ENCODE measurements at regions not wholly inside any gene's neighbourhood (a gene's known extent, or its start where the extent isn't known, plus 50 kb on each side); places are given as distances from the start of the nearest gene placed in this dataset.

DNA sequence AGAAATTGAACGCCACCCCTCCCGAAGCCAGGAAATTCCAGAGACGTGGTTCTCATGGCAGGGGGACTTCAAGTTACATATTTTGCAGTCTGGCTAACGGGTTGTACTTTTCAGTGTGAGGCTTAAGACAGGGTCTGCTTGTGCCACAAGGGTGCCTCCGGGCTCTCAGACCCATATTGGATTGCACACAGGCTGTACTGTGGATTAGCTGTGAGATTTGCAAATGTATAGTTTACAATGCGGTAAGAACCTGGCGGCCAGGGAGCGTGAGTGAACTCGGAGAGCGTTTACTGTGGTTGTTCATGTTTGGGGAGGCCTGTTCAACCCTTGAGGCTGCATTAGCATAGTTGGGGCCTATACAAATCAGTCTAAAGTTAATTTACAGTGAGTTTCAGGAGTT lies 143.9 kb upstream of the SIX2 start:
- TF ChIP-seq, protein P1, sequence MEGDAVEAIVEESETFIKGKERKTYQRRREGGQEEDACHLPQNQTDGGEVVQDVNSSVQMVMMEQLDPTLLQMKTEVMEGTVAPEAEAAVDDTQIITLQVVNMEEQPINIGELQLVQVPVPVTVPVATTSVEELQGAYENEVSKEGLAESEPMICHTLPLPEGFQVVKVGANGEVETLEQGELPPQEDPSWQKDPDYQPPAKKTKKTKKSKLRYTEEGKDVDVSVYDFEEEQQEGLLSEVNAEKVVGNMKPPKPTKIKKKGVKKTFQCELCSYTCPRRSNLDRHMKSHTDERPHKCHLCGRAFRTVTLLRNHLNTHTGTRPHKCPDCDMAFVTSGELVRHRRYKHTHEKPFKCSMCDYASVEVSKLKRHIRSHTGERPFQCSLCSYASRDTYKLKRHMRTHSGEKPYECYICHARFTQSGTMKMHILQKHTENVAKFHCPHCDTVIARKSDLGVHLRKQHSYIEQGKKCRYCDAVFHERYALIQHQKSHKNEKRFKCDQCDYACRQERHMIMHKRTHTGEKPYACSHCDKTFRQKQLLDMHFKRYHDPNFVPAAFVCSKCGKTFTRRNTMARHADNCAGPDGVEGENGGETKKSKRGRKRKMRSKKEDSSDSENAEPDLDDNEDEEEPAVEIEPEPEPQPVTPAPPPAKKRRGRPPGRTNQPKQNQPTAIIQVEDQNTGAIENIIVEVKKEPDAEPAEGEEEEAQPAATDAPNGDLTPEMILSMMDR (IDR thresholded peaks at IDR 0.05; ENCODE audit: insufficient read depth, low read length): no peak
- no peak for DNase-seq (ENCODE audit: low read depth)

DNA sequence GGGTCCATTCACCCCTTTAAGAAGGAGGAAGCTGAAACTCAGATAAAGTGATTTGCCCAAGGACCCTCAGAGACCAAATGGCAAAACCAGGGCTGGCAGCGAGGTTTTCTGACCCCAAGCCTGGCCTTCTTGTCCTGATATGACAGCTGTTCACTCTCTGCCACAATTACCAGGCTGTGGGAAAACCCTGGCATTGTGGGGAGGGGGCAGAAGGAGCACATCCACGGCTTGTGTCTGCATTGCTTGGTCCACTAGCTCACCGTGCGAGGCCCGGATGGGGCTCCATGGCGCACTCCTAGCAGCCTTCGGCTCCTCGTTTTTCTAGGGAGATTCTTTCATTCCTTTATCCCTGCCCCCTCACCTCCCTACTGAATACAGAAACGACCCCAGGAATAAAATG lies 143.4 kb upstream of the SIX2 start:
- H3K4me3 ChIP-seq (ENCODE audit: low read depth, low read length): no peak overlapping the region
- DNase-seq (ENCODE audit: low read depth): no peak
- TF ChIP-seq, protein P1 (IDR thresholded peaks at IDR 0.05; ENCODE audit: insufficient read depth, low read length): no peak

More for the DNA sequence above, 143.9 kb upstream of the SIX2 start:
- no peak overlapping the region for H3K4me3 ChIP-seq (ENCODE audit: low read depth, low read length)

DNA sequence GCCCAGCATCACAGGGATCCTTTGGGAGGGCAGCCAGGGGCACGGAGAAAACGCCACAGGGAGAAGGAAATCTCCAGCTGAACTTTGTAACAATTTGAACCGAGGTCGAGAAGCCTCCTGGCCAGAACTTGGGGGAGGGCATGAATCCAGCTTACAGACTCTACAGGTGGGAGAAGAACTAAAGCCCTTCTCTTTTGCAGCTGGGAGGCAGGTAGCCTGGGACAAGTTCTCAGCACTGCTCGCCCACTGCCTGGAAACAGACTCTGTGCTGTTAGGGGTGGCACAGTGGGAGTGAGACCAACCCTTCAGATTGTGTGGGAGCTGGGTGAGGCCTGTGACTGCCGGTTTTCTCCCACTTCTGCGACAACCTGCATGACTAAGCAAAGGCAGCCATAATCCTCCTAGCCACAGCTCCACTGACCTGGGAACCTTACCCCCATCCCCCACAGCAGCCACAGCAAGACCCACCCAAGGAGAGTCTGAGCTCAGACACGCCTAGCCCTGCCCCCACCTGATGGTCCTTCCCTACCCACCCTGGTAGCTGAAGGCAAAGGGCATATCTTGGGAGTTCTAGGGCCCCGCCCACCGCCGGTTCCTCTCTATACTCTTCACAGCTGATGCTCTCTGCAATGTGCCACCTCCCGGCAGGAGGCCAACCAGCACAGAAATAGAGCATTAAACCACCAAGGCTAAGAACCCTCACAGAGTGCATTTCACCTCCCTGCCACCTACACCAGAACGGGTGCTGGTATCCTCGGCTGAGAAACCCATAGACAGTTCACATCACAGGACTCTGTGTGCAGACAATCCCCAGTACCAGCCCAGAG lies 136.0 kb upstream of the SIX2 start:
- TF ChIP-seq, protein P1 (IDR thresholded peaks at IDR 0.05; ENCODE audit: insufficient read depth, low read length): no peak
- no peak overlapping the region for H3K4me3 ChIP-seq (ENCODE audit: low read depth, low read length)
- no peak for DNase-seq (ENCODE audit: low read depth)

DNA sequence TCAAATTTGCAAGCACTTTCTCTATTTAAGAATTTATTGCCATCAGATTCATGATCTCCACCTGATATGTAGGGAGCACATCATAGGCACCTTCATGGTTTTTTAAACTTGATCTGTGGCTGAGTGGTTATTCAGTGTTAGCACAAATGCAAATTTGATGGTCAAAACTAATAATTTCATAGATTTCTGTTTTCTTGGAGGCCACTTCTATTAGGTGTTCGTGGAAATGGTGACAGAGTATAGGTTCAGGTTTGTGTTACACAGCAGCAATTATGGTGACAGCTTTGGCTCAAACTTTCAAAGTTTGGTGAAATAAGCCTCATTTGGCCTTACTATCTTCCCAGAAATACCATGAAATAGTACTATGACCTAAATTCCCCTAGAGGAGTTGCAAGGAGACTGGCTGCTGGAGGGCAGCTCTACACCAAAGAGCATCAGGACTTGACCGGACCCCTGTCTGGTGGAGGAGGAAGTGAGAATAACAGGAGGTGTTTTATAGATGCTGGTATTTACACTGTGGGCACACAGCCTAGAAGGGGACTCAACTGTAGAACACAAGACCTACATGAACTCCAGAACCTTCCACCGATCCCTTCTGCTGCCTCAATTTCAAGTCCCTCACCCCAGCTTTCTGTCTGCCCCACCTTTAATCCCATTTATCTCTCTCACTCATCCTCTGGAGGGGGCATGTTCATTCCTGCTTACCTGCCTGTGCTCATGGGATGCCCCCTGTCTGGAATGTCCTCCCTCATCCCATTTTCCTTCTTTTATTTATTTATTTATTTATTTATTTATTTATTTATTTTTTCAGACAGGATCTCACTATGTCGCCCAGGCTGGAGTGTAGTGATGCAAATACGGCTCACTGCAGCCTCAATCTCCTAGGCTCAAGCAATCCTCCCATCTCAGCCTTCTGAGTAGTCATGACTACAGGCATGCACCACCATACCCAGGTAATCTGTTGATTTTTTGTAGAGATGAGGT lies 132.9 kb upstream of the SIX2 start:
- H3K4me3 ChIP-seq (ENCODE audit: low read depth, low read length): no peak overlapping the region
- no peak for DNase-seq (ENCODE audit: low read depth)
- TF ChIP-seq, protein P1 (IDR thresholded peaks at IDR 0.05; ENCODE audit: insufficient read depth, low read length): no peak

DNA sequence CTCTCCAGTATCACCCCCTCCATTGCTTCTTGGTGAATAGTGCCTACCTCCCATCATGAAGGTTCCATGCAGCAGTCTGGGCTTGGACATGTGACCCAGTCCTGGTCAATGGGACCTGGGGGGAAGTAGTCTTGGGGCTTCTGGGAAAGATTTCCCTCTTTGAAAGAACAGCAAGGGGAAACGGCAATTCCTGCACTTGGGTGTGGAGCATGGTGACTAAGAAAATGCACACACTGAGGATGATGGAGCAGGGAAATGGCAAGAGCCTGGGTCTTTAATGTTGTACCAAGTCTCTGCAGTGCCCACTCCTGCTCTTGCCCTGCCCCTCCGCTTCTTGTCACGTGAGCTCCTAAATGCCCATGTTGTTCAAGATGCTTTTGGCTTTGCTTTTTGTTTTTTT lies 131.4 kb upstream of the SIX2 start:
- TF ChIP-seq, protein P1 (IDR thresholded peaks at IDR 0.05; ENCODE audit: insufficient read depth, low read length): no peak
- no peak for DNase-seq (ENCODE audit: low read depth)
- no peak overlapping the region for H3K4me3 ChIP-seq (ENCODE audit: low read depth, low read length)

DNA sequence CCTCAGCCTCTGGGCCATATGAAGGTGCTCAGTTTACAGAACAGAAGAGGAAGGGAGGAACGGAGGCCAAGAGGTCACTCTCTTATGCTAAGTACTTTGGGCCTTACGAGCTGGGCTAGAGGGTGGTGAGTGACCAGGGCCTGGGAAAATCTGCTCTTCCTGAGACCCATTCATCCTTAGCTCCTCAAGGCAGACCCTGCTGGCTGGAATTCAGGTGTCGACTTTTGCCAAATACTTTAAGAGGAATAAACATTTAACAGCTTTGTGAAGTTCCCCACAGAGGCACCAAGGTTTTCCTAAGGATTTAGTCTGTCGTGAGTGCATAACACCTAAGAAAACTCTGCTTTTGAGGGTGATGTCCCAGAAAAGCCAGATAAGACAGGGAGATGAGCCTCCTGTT lies 129.7 kb upstream of the SIX2 start:
- TF ChIP-seq, protein P1 (IDR thresholded peaks at IDR 0.05; ENCODE audit: insufficient read depth, low read length): no peak
- no peak overlapping the region for H3K4me3 ChIP-seq (ENCODE audit: low read depth, low read length)
- DNase-seq (ENCODE audit: low read depth): no peak
